Stimulated activated naive B cell treated with anti-CD40 and anti-IgM and Interleukin-4, amounts not matched to agents 10 μg/mL and 1 μg/mL and 100 μg/mL, for 72 hours (primary cell): ENCODE measurements at regions not wholly inside any gene's neighbourhood (a gene's known extent, or its start where the extent isn't known, plus 50 kb on each side); places are given as distances from the start of the nearest gene placed in this dataset.
"Not testable (repeated sequence)": the region's sequence is repeated elsewhere in the genome, so short reads cannot be mapped to it uniquely, and the experiment has no call there.

Experiments
- ATAC-seq, 2 donors: fragments of 150-1000 bp; cut with Tn5 transposase; replicated peaks; 2 replicates each; pipeline ENCODE4 v1.10.0; 2021; ENCODE audit warnings: moderate library complexity in 1 of 2
- DNase-seq: peaks from one replicate; pipeline ENCODE4 v3.0.0; 2021
- H3K27ac Mint-ChIP-seq: one replicate; pipeline ENCODE4 v1.8.0; 2022; ENCODE audit warnings: mild to moderate bottlenecking, mixed read lengths
- H3K27me3 Mint-ChIP-seq, 2 donors: one replicate each; pipeline ENCODE4 v1.8.0; 2022; ENCODE audit warnings: mixed read lengths in 2 of 2
- H3K36me3 Mint-ChIP-seq, 2 donors: one replicate each; pipeline ENCODE4 v1.8.0; 2022; ENCODE audit warnings: mixed read lengths in 2 of 2, mild to moderate bottlenecking in 1 of 2
- H3K4me1 Mint-ChIP-seq, 2 donors: one replicate each; pipeline ENCODE4 v1.8.0; 2022; ENCODE audit warnings: mixed read lengths in 2 of 2, mild to moderate bottlenecking in 1 of 2
- H3K4me3 Mint-ChIP-seq, 2 donors: one replicate each; pipeline ENCODE4 v1.8.0; 2022; ENCODE audit warnings: mild to moderate bottlenecking in 2 of 2, mixed read lengths in 2 of 2, moderate library complexity in 1 of 2
- H3K9me3 Mint-ChIP-seq, 2 donors: one replicate each; pipeline ENCODE4 v1.8.0; 2022; ENCODE audit warnings: mixed read lengths in 2 of 2, mild to moderate bottlenecking in 1 of 2

DNA sequence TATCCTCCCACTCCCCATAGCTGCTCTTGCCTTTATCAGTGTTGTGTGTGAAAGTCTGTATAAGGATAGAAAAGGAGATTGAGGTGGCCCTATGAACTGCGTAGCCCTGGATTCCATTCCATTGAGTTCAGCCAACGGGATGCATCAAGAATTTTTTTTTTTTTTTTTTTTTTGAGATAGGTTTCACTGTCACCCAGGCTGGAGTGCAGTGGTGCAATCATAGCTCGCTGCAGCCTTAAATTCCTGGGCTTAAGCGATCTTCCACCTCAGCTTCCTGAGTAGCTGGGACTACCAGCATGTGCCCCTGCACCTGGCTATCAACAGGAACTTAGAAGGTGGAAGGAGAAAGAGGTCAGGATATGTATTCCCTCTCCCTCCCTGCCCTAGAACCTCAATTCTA lies 187.2 kb upstream of the SPRY1 start:
- ATAC-seq (no peak), DNase-seq (no peak)
- no peaks in the 10 kb centered on the region for H3K9me3 Mint-ChIP-seq
- H3K27me3 Mint-ChIP-seq = no peaks in the 10 kb centered on the region
- no peak overlapping the region for H3K27ac Mint-ChIP-seq
- H3K4me1 Mint-ChIP-seq = no peaks in the 10 kb centered on the region
- H3K36me3 Mint-ChIP-seq = peaks cover 5 to 6% of the 10 kb centered on the region in 2 donors
- H3K4me3 Mint-ChIP-seq = no peak overlapping the region

DNA sequence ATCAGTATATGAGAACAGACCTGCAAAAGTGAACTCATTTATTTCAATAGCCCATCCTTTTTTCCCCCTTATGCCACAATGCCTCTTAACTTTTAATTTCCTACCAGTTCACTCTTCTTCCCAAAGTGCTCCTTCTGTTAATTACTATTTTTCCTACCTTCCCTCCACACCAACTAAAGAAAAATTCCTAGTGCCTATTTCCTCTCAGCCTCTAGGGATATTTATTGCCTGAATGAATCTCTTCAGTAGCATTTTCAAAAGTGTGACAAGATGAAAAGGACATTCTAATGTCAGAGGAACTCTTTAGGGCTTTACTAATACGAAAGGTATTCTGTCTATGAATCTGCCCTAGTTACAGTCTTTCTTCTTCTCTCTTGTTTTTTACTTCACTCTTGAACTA lies 181.1 kb upstream of the SPRY1 start:
- ATAC-seq = no peak
- Mint-ChIP-seq H3K9me3 (no peaks in the 10 kb centered on the region), H3K27me3 (no peaks in the 10 kb centered on the region), H3K36me3 (no peaks in the 10 kb centered on the region), H3K4me3 (no peak overlapping the region), H3K4me1 (peaks cover 0 to 3% of the 10 kb centered on the region in 2 donors), H3K27ac (no peak overlapping the region)
- DNase-seq = no peak

DNA sequence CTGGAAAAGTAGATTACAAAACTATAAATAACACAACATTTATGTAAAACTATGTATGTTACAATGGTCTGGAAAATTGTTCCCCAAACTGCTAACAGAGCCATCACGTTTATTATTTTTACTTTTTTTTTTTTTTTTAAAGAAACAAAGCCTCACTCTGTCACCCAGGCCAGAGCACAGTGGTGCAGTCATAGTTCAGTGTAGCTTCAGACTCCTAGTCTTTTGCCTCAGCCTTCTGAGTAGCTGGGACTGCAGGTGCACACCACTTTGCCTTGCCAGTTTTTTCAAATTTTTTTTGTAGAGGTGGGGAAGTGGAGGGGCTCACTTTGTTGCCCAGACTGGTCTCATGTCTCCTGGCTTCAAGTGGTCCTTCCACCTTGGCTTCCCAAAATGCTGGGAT lies 180.1 kb upstream of the SPRY1 start:
- DNase-seq (no peak), ATAC-seq (peak in 1 of 2 donors; percentile 29)
- no peaks in the 10 kb centered on the region for H3K27me3 Mint-ChIP-seq
- H3K27ac Mint-ChIP-seq = no peak overlapping the region
- H3K4me3 Mint-ChIP-seq = no peak overlapping the region
- peaks cover 0 to 3% of the 10 kb centered on the region in 2 donors for H3K4me1 Mint-ChIP-seq
- H3K36me3 Mint-ChIP-seq = no peaks in the 10 kb centered on the region
- no peaks in the 10 kb centered on the region for H3K9me3 Mint-ChIP-seq

GRCh38 chr4:123216946-123217345 lies 179.6 kb upstream of the SPRY1 start:
- no peak for ATAC-seq
- no peak overlapping the region for H3K27ac Mint-ChIP-seq
- H3K9me3 Mint-ChIP-seq = no peaks in the 10 kb centered on the region
- H3K4me1 Mint-ChIP-seq = peaks cover 0 to 3% of the 10 kb centered on the region in 2 donors
- DNase-seq = no peak
- no peak overlapping the region for H3K4me3 Mint-ChIP-seq
- no peaks in the 10 kb centered on the region for H3K36me3 Mint-ChIP-seq
- no peaks in the 10 kb centered on the region for H3K27me3 Mint-ChIP-seq

DNA sequence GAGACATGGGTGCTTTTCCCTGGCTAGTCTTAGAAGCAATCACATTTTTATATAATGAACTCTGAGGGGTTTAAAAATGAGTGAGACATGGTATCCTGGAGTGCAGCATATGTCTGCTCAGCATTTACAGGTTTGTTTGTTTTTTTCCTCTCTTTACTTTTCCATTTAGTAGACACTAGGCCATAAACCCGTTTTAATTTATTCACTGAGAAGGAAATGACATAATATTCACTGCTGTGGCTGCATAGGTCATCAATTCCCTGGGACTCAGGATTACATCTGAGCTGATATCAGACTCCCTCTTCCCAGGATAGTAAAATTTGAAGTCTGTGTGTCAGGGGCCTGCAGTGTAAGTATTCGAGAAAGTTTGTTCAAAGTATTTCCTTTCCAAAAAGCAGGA lies 178.9 kb upstream of the SPRY1 start:
- ATAC-seq (no peak), DNase-seq (no peak)
- peaks cover 0 to 3% of the 10 kb centered on the region in 2 donors for H3K4me1 Mint-ChIP-seq
- no peak overlapping the region for H3K27ac Mint-ChIP-seq
- H3K36me3 Mint-ChIP-seq = peaks cover 0 to 2% of the 10 kb centered on the region in 2 donors
- H3K9me3 Mint-ChIP-seq = no peaks in the 10 kb centered on the region
- H3K27me3 Mint-ChIP-seq = no peaks in the 10 kb centered on the region
- no peak overlapping the region for H3K4me3 Mint-ChIP-seq

DNA sequence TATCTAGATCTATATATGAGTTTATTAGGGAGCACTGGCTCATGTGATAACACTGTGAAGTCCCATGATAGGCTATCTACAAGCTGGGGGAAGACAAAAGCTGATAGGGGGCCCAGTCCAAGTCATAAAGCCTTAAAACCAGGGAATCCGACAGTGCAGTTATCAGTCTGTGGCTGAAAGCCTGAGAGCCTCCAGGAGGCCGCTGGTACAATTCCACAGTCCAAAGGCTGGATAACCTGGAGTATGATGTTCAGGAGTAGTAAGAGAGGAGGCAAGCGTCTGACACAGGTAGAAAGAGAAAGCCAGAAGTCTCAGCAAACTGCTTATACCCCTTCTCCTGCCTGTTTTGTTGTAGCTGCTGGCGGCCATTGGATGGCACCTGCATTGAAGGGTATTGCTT lies 177.6 kb upstream of the SPRY1 start:
- no peaks in the 10 kb centered on the region for H3K27me3 Mint-ChIP-seq
- H3K4me1 Mint-ChIP-seq = peaks cover 0 to 3% of the 10 kb centered on the region in 2 donors
- H3K36me3 Mint-ChIP-seq = peaks cover 0 to 12% of the 10 kb centered on the region in 2 donors
- no peak for ATAC-seq
- no peak overlapping the region for H3K27ac Mint-ChIP-seq
- DNase-seq = no peak
- H3K4me3 Mint-ChIP-seq = no peak overlapping the region
- H3K9me3 Mint-ChIP-seq = peaks cover 0 to 2% of the 10 kb centered on the region in 2 donors

GRCh38 chr4:123229286-123229685 lies 167.3 kb upstream of the SPRY1 start:
- H3K27me3 Mint-ChIP-seq = no peaks in the 10 kb centered on the region
- no peak for DNase-seq
- H3K36me3 Mint-ChIP-seq = peaks cover 18 to 31% of the 10 kb centered on the region in 2 donors
- H3K9me3 Mint-ChIP-seq = peaks cover 0 to 10% of the 10 kb centered on the region in 2 donors
- peaks cover 2 to 7% of the 10 kb centered on the region in 2 donors for H3K4me1 Mint-ChIP-seq
- no peak for ATAC-seq
- H3K27ac Mint-ChIP-seq = no peak overlapping the region
- no peak overlapping the region for H3K4me3 Mint-ChIP-seq

DNA sequence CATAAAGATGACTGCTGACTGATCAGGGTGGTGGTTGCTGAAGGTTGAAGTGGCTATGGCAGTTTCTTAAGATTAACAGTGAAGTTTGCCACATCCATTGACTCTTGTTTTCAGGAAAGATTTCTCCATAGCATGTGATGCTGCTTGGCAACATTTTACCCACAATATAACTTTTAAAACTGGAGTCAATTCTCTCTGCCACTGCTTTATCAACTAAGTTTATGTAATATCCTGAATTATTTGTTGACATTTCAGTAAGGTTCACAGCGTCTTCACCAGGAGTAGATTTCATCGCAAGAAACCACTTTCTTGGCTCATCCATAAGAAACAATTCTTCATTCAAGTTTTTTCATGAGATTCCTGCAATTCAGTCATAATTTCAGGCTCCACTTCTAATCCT lies 166.5 kb upstream of the SPRY1 start:
- no peak for ATAC-seq
- Mint-ChIP-seq H3K9me3 (peaks cover 0 to 10% of the 10 kb centered on the region in 2 donors), H3K27ac (no peak overlapping the region), H3K36me3 (peaks cover 14 to 32% of the 10 kb centered on the region in 2 donors), H3K4me1 (peaks cover 2 to 7% of the 10 kb centered on the region in 2 donors), H3K4me3 (no peak overlapping the region), H3K27me3 (no peaks in the 10 kb centered on the region)
- no peak for DNase-seq

- Mint-ChIP-seq H3K4me1 (peaks cover 2 to 7% of the 10 kb centered on the region in 2 donors), H3K27ac (no peak overlapping the region), H3K27me3 (no peaks in the 10 kb centered on the region), H3K4me3 (no peak overlapping the region), H3K9me3 (peaks cover 0 to 4% of the 10 kb centered on the region in 2 donors), H3K36me3 (peaks cover 6 to 29% of the 10 kb centered on the region in 2 donors)
- DNase-seq = no peak
- ATAC-seq = peak in 1 of 2 donors; percentile 51
Measured at GRCh38 chr4:123232439-123232838, 164.2 kb upstream of the SPRY1 start.

DNA sequence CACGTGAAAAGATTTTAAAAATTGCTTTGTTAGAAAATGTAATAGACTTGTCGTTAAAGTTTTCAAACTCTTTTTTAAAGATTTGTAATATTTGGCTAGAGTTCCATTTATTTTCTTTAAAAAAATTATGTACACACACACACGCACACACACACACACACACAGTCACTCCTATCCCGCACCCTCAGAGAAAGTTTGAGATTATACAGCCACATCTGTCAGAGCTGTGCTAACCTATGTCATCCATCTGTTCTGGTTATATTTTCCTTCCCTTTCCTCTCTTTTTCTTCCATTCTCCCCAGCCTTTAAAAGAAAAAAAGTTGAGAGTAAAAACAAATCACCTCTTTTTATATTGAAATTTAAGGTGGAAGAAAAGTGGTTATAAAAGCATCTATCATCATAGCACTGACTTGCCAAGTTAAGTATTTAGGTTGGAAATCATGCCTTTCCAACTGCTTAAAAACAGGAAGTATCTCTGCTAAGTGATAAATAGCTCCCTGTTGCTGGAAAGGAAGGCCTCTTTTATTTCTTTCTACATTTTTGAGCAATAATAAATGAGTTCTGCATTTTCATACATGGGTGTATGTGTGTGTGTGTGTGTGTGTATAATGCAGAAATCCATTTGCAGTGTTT lies 163.3 kb upstream of the SPRY1 start:
- Mint-ChIP-seq H3K27me3 (no peaks in the 10 kb centered on the region), H3K27ac (no peak overlapping the region), H3K9me3 (peaks cover 0 to 4% of the 10 kb centered on the region in 2 donors), H3K4me1 (peaks cover 2 to 7% of the 10 kb centered on the region in 2 donors), H3K36me3 (peaks cover 6 to 25% of the 10 kb centered on the region in 2 donors), H3K4me3 (no peak overlapping the region)
- DNase-seq = no peak
- ATAC-seq = no peak

GRCh38 chr4:123234955-123235354 lies 161.6 kb upstream of the SPRY1 start:
- Mint-ChIP-seq H3K27me3 (no peaks in the 10 kb centered on the region), H3K36me3 (peaks cover 7 to 29% of the 10 kb centered on the region in 2 donors), H3K4me3 (no peak overlapping the region), H3K27ac (no peak overlapping the region), H3K9me3 (peaks cover 1 to 4% of the 10 kb centered on the region in 2 donors), H3K4me1 (peaks cover 2 to 7% of the 10 kb centered on the region in 2 donors)
- ATAC-seq = no peak
- no peak for DNase-seq

GRCh38 chr4:123235431-123235830 lies 161.2 kb upstream of the SPRY1 start:
- H3K9me3 Mint-ChIP-seq = peaks cover 1 to 4% of the 10 kb centered on the region in 2 donors
- no peak overlapping the region for H3K4me3 Mint-ChIP-seq
- H3K36me3 Mint-ChIP-seq = peaks cover 7 to 26% of the 10 kb centered on the region in 2 donors
- no peak overlapping the region for H3K27ac Mint-ChIP-seq
- DNase-seq (no peak), ATAC-seq (no peak)
- peaks cover 2 to 7% of the 10 kb centered on the region in 2 donors for H3K4me1 Mint-ChIP-seq
- no peaks in the 10 kb centered on the region for H3K27me3 Mint-ChIP-seq

GRCh38 chr4:123236606-123237005 lies 160.0 kb upstream of the SPRY1 start:
- Mint-ChIP-seq H3K36me3 (peaks cover 7 to 24% of the 10 kb centered on the region in 2 donors), H3K27me3 (no peaks in the 10 kb centered on the region), H3K27ac (no peak overlapping the region), H3K4me1 (peaks cover 2 to 7% of the 10 kb centered on the region in 2 donors), H3K4me3 (no peak overlapping the region), H3K9me3 (peaks cover 1 to 5% of the 10 kb centered on the region in 2 donors)
- no peak for DNase-seq
- peak in 1 of 2 donors; percentile 19 for ATAC-seq

DNA sequence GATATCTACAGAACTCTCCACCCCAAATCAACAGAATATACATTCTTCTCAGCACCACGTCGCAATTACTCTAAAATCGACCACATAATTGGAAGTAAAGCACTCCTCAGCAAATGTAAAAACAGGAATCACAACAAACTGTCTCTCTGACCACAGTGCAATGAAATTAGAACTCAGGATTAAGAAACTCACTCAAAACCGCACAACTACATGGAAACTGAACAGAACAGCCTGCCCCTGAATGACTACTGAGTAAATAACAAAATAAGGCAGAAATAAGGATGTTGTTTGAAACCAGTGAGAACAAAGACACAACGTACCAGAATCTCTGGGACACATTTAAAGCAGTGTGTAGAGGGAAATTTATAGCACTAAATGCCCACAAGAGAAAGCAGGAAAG lies 156.3 kb upstream of the SPRY1 start:
- not testable (repeated sequence) for H3K4me3 Mint-ChIP-seq, H3K27me3 Mint-ChIP-seq, H3K27ac Mint-ChIP-seq, ATAC-seq, DNase-seq, H3K9me3 Mint-ChIP-seq
- H3K36me3 Mint-ChIP-seq = peaks cover 4 to 18% of the 10 kb centered on the region in 2 donors
- H3K4me1 Mint-ChIP-seq = peaks cover 8 to 14% of the 10 kb centered on the region in 2 donors

DNA sequence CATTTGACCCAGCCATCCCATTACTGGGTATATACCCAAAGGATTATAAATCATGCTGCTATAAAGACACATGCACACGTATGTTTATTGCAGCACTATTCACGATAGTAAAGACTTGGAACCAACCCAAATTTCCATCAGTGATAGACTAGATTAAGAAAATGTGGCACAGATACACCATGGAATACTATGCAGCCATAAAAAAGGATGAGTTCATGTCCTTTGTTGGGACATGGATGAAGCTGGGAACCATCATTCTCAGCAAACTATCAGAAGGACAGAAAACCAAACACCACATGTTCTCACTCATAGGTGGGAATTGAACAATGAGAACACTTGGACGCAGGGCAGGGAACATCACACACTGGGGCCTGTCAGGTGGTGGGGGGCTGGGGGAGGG lies 153.4 kb upstream of the SPRY1 start:
- peaks cover 14 to 30% of the 10 kb centered on the region in 2 donors for H3K4me1 Mint-ChIP-seq
- ATAC-seq, H3K27me3 Mint-ChIP-seq, DNase-seq, H3K9me3 Mint-ChIP-seq, H3K27ac Mint-ChIP-seq, H3K4me3 Mint-ChIP-seq: not testable (repeated sequence)
- H3K36me3 Mint-ChIP-seq = peaks cover 5 to 12% of the 10 kb centered on the region in 2 donors
